Lower lobe of right lung (tissue), 2 donors: ENCODE measurements at regions not wholly inside any gene's neighbourhood (a gene's known extent, or its start where the extent isn't known, plus 50 kb on each side); places are given as distances from the start of the nearest gene placed in this dataset.

Source experiments
- ATAC-seq, 2 donors: fragments of 200-7000 bp; cut with Tn5 transposase; one replicate each; pipeline ENCODE4 v1.9.1; 2020 to 2022; ENCODE audit warnings: mild to moderate bottlenecking in 2 of 2, moderate library complexity in 2 of 2
- DNase-seq: peaks from one replicate; pipeline ENCODE4 v3.0.0-alpha.2; 2020
- H3K27ac ChIP-seq: fragments of 200-600 bp; one replicate; pipeline ENCODE4 v1.8.0; 2022
- H3K27me3 ChIP-seq: fragments of 200-600 bp; one replicate; pipeline ENCODE4 v1.8.0; 2022; ENCODE audit warnings: low read depth
- H3K36me3 ChIP-seq: fragments of 200-600 bp; one replicate; pipeline ENCODE4 v1.8.0; 2022; ENCODE audit warnings: mild to moderate bottlenecking
- H3K4me1 ChIP-seq: fragments of 200-600 bp; one replicate; pipeline ENCODE4 v1.8.0; 2022
- H3K4me3 ChIP-seq: fragments of 200-600 bp; one replicate; pipeline ENCODE4 v1.8.0; 2022; ENCODE audit warnings: mild to moderate bottlenecking
- H3K9me3 ChIP-seq: fragments of 200-600 bp; one replicate; pipeline ENCODE4 v1.8.0; 2022
- intact Hi-C: fragments of 100-400 bp; cut with DNase I; formaldehyde crosslinking; loops from one replicate; pipeline ENCODE4 v1.11.0; 2022
- TF ChIP-seq, protein P1 (sequence below): fragments of 200-600 bp; IDR thresholded peaks from one replicate; pipeline ENCODE4 v1.8.0; 2022; ENCODE audit warnings: antibody characterized with exemption, mild to moderate bottlenecking
- donor health status: DM: no; HTN: yes; CAD: no; lungs with severe emphysema.

DNA sequence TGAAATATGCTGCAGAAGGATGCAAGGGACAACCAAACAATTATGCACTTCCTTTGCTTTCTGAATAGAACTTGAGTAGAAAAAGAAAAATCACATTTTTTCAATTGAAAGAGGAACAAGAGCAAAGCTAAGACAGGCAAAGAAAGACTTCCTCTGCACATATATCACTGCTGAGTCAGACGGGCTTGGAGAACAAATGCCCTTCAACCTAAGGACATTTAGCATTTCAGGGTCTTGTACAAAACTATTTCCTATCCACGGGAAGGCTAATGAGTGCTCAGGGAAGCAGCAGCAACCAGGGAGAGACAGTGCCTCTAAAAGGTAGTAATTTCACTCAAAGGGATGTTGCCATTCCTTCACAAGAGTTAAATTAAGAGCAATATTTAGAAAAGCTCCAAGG is 570.0 kb upstream of the GCFC2 start:
- intact Hi-C loops = no loop called here
- H3K27me3 ChIP-seq = no peaks in the 10 kb centered on the region
- no peaks in the 10 kb centered on the region for H3K4me1 ChIP-seq
- ATAC-seq = no peak
- H3K27ac ChIP-seq = no peak overlapping the region
- no peak overlapping the region for H3K4me3 ChIP-seq
- no peaks in the 10 kb centered on the region for H3K36me3 ChIP-seq
- DNase-seq = no peak
- TF ChIP-seq, protein P1, sequence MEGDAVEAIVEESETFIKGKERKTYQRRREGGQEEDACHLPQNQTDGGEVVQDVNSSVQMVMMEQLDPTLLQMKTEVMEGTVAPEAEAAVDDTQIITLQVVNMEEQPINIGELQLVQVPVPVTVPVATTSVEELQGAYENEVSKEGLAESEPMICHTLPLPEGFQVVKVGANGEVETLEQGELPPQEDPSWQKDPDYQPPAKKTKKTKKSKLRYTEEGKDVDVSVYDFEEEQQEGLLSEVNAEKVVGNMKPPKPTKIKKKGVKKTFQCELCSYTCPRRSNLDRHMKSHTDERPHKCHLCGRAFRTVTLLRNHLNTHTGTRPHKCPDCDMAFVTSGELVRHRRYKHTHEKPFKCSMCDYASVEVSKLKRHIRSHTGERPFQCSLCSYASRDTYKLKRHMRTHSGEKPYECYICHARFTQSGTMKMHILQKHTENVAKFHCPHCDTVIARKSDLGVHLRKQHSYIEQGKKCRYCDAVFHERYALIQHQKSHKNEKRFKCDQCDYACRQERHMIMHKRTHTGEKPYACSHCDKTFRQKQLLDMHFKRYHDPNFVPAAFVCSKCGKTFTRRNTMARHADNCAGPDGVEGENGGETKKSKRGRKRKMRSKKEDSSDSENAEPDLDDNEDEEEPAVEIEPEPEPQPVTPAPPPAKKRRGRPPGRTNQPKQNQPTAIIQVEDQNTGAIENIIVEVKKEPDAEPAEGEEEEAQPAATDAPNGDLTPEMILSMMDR = no peak
- no peaks in the 10 kb centered on the region for H3K9me3 ChIP-seq

- intact Hi-C loops = no loop called here
- no peak overlapping the region for H3K4me3 ChIP-seq
- H3K9me3 ChIP-seq = no peaks in the 10 kb centered on the region
- no peak for DNase-seq
- no peak overlapping the region for H3K27ac ChIP-seq
- TF ChIP-seq, protein P1 = no peak
- no peak for ATAC-seq
- no peaks in the 10 kb centered on the region for H3K4me1 ChIP-seq
- H3K27me3 ChIP-seq = no peaks in the 10 kb centered on the region
- no peaks in the 10 kb centered on the region for H3K36me3 ChIP-seq
These were observed 568.4 kb upstream of the GCFC2 start for GRCh38 chr2:76279142-76279541.

DNA sequence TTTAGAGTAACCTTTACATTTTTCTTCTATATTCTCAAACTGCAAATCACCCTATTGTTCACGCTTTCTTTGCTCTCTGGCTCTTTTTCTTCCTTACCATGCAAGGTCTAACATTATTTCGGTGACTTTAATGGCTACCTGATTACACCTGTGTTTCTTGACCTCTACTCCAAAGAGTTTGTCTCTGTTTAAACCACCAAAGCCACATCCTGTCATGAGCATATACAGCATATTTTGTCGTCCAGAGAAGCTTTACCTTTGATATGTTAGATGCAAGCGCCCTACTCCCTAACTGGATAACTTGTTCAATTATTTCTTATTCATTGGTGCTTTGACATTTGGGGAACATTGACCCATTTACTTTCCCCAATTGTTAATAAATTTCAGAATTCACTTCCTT is 565.1 kb upstream of the GCFC2 start:
- no peak overlapping the region for H3K4me3 ChIP-seq
- H3K27me3 ChIP-seq = no peaks in the 10 kb centered on the region
- no peaks in the 10 kb centered on the region for H3K4me1 ChIP-seq
- no peaks in the 10 kb centered on the region for H3K9me3 ChIP-seq
- ATAC-seq (no peak), DNase-seq (no peak)
- TF ChIP-seq, protein P1 = no peak
- no peak overlapping the region for H3K27ac ChIP-seq
- intact Hi-C loops = no loop called here
- H3K36me3 ChIP-seq = no peaks in the 10 kb centered on the region

DNA sequence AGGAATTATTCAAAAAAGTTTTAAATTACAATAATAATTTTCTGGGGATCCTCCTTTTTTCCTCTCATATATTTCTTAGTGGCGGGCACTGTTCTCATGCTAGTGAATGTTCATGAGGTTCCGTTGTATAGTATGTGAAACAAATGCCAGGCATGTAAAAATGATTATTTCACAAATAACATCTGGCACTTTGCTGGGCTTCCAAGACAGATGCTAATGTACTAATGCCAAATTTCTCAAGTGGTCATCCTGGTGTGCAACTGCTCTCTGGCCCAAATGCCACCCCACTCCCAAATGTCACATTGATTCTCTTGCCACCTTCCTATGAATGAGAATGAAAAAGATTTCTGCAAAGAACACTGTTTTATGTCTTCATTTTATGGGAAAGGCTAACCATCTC is 564.0 kb upstream of the GCFC2 start:
- no peaks in the 10 kb centered on the region for H3K4me1 ChIP-seq
- H3K27ac ChIP-seq = no peak overlapping the region
- H3K9me3 ChIP-seq = no peaks in the 10 kb centered on the region
- TF ChIP-seq, protein P1 = no peak
- ATAC-seq (no peak), DNase-seq (no peak)
- H3K4me3 ChIP-seq = no peak overlapping the region
- H3K27me3 ChIP-seq = no peaks in the 10 kb centered on the region
- intact Hi-C loops = no loop called here
- no peaks in the 10 kb centered on the region for H3K36me3 ChIP-seq

GRCh38 chr2:76274160-76274559 is 563.4 kb upstream of the GCFC2 start:
- intact Hi-C loops = no loop called here
- TF ChIP-seq, protein P1 = no peak
- no peak for ATAC-seq

More at GRCh38 chr2:76274160-76274559, 563.4 kb upstream of the GCFC2 start:
- Histone ChIP-seq H3K4me1 (no peaks in the 10 kb centered on the region), H3K36me3 (no peaks in the 10 kb centered on the region), H3K27me3 (no peaks in the 10 kb centered on the region), H3K9me3 (no peaks in the 10 kb centered on the region), H3K4me3 (no peak overlapping the region), H3K27ac (no peak overlapping the region)
- DNase-seq = no peak
